ENCODE measurements at regions not wholly inside any gene's neighbourhood (a gene's known extent, or its start where the extent isn't known, plus 50 kb on each side); places are given as distances from the start of the nearest gene placed in this dataset.

- H3K27me3 ChIP-seq (ENCODE audit: insufficient read depth, low read length, poor library complexity, severe bottlenecking), result no peaks in the 10 kb centered on the region
- no peaks in the 10 kb centered on the region for H3K36me3 ChIP-seq (ENCODE audit: insufficient read depth, low read length)
- no peaks in the 10 kb centered on the region for H4K20me1 ChIP-seq (ENCODE audit: insufficient read depth, low read length, poor library complexity, severe bottlenecking)
- H3K9me3 ChIP-seq (ENCODE audit: insufficient read depth, low read depth, low read length), result peaks cover 3% of the 10 kb centered on the region; the same call in 1 of the 2 replicates
- H3K4me3 ChIP-seq (ENCODE audit: low read length, poor library complexity, severe bottlenecking), result no peak overlapping the region
- no peaks in the 10 kb centered on the region for H3K79me2 ChIP-seq (ENCODE audit: insufficient read depth, low read length)
- no peak overlapping the region for H2AFZ ChIP-seq (ENCODE audit: low read length)
- H3K4me2 ChIP-seq (ENCODE audit: low read depth, low read length, poor library complexity, severe bottlenecking), result no peak overlapping the region
- H3F3A ChIP-seq (ENCODE audit: low read depth), result no peaks in the 10 kb centered on the region
- no peaks in the 10 kb centered on the region for H3K9me2 ChIP-seq (replicated peaks; ENCODE audit: low read depth, low read length)
- peaks cover 7% of the 10 kb centered on the region for H3K4me1 ChIP-seq (ENCODE audit: insufficient read depth, low read length, poor library complexity, severe bottlenecking)
- TF ChIP-seq EZH2phosphoT487 (IDR thresholded peaks at IDR 0.05; ENCODE audit: borderline replicate concordance), result no peak
- TF ChIP-seq, protein P1, sequence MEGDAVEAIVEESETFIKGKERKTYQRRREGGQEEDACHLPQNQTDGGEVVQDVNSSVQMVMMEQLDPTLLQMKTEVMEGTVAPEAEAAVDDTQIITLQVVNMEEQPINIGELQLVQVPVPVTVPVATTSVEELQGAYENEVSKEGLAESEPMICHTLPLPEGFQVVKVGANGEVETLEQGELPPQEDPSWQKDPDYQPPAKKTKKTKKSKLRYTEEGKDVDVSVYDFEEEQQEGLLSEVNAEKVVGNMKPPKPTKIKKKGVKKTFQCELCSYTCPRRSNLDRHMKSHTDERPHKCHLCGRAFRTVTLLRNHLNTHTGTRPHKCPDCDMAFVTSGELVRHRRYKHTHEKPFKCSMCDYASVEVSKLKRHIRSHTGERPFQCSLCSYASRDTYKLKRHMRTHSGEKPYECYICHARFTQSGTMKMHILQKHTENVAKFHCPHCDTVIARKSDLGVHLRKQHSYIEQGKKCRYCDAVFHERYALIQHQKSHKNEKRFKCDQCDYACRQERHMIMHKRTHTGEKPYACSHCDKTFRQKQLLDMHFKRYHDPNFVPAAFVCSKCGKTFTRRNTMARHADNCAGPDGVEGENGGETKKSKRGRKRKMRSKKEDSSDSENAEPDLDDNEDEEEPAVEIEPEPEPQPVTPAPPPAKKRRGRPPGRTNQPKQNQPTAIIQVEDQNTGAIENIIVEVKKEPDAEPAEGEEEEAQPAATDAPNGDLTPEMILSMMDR (conservative IDR thresholded peaks at IDR 0.05; ENCODE audit: low read length), result no peak
- no peak overlapping the region for H3K9ac ChIP-seq (ENCODE audit: low read depth, low read length, poor library complexity, severe bottlenecking)
These were observed 78.0 kb downstream of the INSIG2 start for GRCh38 chr2:118166242-118166641.

DNA sequence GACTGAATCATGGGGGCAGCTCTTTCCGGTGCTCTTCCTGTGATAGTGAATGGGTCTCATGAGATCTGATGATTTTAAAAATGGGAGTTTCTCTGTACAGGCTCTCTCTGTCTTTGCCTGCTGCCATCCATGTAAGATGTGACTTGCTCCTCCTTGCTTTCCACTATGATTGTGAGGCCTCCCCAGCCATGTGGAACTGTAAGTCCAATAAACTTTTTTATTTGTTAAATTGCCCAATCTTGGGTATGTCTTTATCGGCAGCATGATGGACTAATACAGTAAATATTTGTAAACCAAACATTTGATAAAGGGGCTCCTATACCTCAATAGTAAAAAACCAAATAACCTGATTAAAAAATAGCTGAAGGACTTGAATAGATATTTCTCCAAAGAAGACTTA is 77.3 kb downstream of the INSIG2 start:
- no peak overlapping the region for H3K9ac ChIP-seq (ENCODE audit: low read depth, low read length, poor library complexity, severe bottlenecking)
- no peak overlapping the region for H3K4me3 ChIP-seq (ENCODE audit: low read length, poor library complexity, severe bottlenecking)
- peaks cover 3% of the 10 kb centered on the region; the same call in 1 of the 2 replicates for H3K9me3 ChIP-seq (ENCODE audit: insufficient read depth, low read depth, low read length)
- no peak overlapping the region for H2AFZ ChIP-seq (ENCODE audit: low read length)
- H3F3A ChIP-seq (ENCODE audit: low read depth), result no peaks in the 10 kb centered on the region
- no peaks in the 10 kb centered on the region for H3K79me2 ChIP-seq (ENCODE audit: insufficient read depth, low read length)
- no peaks in the 10 kb centered on the region for H3K36me3 ChIP-seq (ENCODE audit: insufficient read depth, low read length)
- TF ChIP-seq, protein P1 (conservative IDR thresholded peaks at IDR 0.05; ENCODE audit: low read length), result no peak
- TF ChIP-seq EZH2phosphoT487 (IDR thresholded peaks at IDR 0.05; ENCODE audit: borderline replicate concordance), result no peak
- peaks cover 7% of the 10 kb centered on the region for H3K4me1 ChIP-seq (ENCODE audit: insufficient read depth, low read length, poor library complexity, severe bottlenecking)
- H3K9me2 ChIP-seq (replicated peaks; ENCODE audit: low read depth, low read length), result no peaks in the 10 kb centered on the region
- H3K4me2 ChIP-seq (ENCODE audit: low read depth, low read length, poor library complexity, severe bottlenecking), result no peak overlapping the region
- no peaks in the 10 kb centered on the region for H4K20me1 ChIP-seq (ENCODE audit: insufficient read depth, low read length, poor library complexity, severe bottlenecking)
- no peaks in the 10 kb centered on the region for H3K27me3 ChIP-seq (ENCODE audit: insufficient read depth, low read length, poor library complexity, severe bottlenecking)
